ENCODE measurements at regions not wholly inside any gene's neighbourhood (a gene's known extent, or its start where the extent isn't known, plus 50 kb on each side); places are given as distances from the start of the nearest gene placed in this dataset.

DNA sequence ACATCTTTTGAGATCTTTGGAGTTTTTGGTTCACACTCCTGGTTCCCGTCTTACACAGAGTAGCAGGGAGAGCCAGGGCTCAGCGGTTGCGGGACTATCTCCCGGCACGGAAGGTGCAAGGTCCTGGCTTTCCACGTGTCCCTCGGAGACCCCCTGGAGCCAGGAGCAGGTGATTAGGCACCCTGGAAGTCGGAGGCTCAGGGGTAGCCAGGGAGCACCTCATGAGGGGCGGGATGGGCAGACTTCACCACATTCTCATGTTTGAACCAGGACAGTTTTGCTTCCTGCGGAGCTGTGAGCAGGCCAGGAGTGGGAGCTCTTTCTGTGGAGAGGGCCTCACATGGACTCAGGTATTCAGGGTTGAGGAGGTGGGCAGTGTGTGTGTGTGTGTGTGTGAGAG is 273.7 kb upstream of the IRX1 start:
- TF ChIP-seq, protein P1, sequence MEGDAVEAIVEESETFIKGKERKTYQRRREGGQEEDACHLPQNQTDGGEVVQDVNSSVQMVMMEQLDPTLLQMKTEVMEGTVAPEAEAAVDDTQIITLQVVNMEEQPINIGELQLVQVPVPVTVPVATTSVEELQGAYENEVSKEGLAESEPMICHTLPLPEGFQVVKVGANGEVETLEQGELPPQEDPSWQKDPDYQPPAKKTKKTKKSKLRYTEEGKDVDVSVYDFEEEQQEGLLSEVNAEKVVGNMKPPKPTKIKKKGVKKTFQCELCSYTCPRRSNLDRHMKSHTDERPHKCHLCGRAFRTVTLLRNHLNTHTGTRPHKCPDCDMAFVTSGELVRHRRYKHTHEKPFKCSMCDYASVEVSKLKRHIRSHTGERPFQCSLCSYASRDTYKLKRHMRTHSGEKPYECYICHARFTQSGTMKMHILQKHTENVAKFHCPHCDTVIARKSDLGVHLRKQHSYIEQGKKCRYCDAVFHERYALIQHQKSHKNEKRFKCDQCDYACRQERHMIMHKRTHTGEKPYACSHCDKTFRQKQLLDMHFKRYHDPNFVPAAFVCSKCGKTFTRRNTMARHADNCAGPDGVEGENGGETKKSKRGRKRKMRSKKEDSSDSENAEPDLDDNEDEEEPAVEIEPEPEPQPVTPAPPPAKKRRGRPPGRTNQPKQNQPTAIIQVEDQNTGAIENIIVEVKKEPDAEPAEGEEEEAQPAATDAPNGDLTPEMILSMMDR (conservative IDR thresholded peaks at IDR 0.05; ENCODE audit: low read length) = no peak
- TF ChIP-seq EZH2phosphoT487 (IDR thresholded peaks at IDR 0.05; ENCODE audit: borderline replicate concordance) = no peak
- Histone ChIP-seq H3K4me2 (ENCODE audit: low read depth, low read length, poor library complexity, severe bottlenecking) (no peak overlapping the region), H3K36me3 (ENCODE audit: insufficient read depth, low read length) (no peaks in the 10 kb centered on the region), H3K4me3 (ENCODE audit: low read length, poor library complexity, severe bottlenecking) (no peak overlapping the region), H3F3A (ENCODE audit: low read depth) (no peaks in the 10 kb centered on the region), H2AFZ (ENCODE audit: low read length) (no peak overlapping the region), H3K79me2 (ENCODE audit: insufficient read depth, low read length) (no peaks in the 10 kb centered on the region), H3K9ac (ENCODE audit: low read depth, low read length, poor library complexity, severe bottlenecking) (no peak overlapping the region), H3K9me3 (ENCODE audit: insufficient read depth, low read depth, low read length) (peaks cover 4% of the 10 kb centered on the region; the same call in 1 of the 2 replicates), H4K20me1 (ENCODE audit: insufficient read depth, low read length, poor library complexity, severe bottlenecking) (no peaks in the 10 kb centered on the region), H3K27me3 (ENCODE audit: insufficient read depth, low read length, poor library complexity, severe bottlenecking) (no peaks in the 10 kb centered on the region), H3K9me2 (replicated peaks; ENCODE audit: low read depth, low read length) (no peaks in the 10 kb centered on the region), H3K4me1 (ENCODE audit: insufficient read depth, low read length, poor library complexity, severe bottlenecking) (no peaks in the 10 kb centered on the region)

DNA sequence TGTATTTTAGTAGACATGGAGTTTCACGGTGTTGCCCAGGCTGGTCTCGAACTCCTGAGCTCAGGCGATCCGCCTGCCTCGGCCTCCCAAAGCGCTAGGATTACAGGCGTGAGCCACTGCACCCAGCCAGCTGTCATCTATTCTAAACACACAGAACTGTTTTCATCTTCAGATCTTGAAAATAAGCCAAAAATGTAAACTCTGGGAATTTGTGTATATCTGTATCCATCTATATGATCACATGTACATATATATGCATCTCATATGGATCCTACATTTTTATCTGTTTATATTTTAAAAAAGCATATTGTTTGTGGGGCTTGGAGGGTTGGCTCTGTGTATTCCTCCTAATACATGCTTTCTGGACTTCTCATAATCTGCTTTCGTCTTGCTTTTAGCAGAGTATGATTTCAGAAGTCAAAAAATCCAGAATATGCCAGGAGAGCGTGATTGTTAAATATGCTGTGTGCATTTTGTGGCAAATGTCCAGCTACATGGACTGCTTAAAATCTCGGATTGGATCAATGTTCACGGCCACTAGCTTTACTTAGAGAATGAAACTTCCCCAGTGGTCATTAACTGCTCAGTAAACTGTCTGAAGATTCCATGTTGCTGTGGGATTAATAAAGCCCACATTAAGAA is 274.4 kb upstream of the IRX1 start:
- H3K4me1 ChIP-seq (ENCODE audit: insufficient read depth, low read length, poor library complexity, severe bottlenecking) = no peaks in the 10 kb centered on the region
- peaks cover 4% of the 10 kb centered on the region; the same call in 1 of the 2 replicates for H3K9me3 ChIP-seq (ENCODE audit: insufficient read depth, low read depth, low read length)
- no peak overlapping the region for H3K4me3 ChIP-seq (ENCODE audit: low read length, poor library complexity, severe bottlenecking)
- H4K20me1 ChIP-seq (ENCODE audit: insufficient read depth, low read length, poor library complexity, severe bottlenecking) = no peaks in the 10 kb centered on the region
- no peak overlapping the region for H2AFZ ChIP-seq (ENCODE audit: low read length)
- no peaks in the 10 kb centered on the region for H3K36me3 ChIP-seq (ENCODE audit: insufficient read depth, low read length)
- no peaks in the 10 kb centered on the region for H3F3A ChIP-seq (ENCODE audit: low read depth)
- no peaks in the 10 kb centered on the region for H3K27me3 ChIP-seq (ENCODE audit: insufficient read depth, low read length, poor library complexity, severe bottlenecking)
- H3K4me2 ChIP-seq (ENCODE audit: low read depth, low read length, poor library complexity, severe bottlenecking) = no peak overlapping the region
- no peaks in the 10 kb centered on the region for H3K9me2 ChIP-seq (replicated peaks; ENCODE audit: low read depth, low read length)
- H3K9ac ChIP-seq (ENCODE audit: low read depth, low read length, poor library complexity, severe bottlenecking) = no peak overlapping the region
- TF ChIP-seq, protein P1 (conservative IDR thresholded peaks at IDR 0.05; ENCODE audit: low read length) = no peak
- no peak for TF ChIP-seq EZH2phosphoT487 (IDR thresholded peaks at IDR 0.05; ENCODE audit: borderline replicate concordance)
- H3K79me2 ChIP-seq (ENCODE audit: insufficient read depth, low read length) = no peaks in the 10 kb centered on the region

DNA sequence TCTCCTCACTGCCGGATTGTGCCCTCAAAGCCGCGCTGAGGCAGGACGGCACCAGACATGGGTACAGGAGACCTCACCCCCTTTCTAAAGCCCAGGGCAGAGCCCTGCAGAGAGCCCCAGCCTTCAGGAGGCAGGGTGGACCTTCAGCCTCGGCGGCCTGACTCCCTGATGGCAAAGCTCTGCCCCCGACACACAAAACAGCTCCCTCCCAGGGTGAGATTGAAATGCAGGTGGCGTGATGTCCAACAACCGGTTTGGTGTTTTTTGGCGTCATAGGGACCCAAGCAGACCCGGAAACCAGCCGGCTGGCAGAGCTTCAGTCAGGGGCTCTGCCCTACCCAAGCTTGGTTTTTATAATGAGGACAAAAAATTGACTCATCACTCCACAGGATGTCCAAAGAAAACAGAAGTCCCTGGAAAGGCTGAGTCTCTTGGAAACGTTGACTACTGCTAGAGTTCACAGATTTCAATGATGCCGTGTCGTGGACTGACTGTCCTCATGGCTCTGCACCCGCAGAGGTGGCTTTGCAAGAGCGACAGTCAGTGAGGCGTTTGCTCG is 275.2 kb upstream of the IRX1 start:
- no peak overlapping the region for H2AFZ ChIP-seq (ENCODE audit: low read length)
- no peaks in the 10 kb centered on the region for H3K36me3 ChIP-seq (ENCODE audit: insufficient read depth, low read length)
- H3K4me1 ChIP-seq (ENCODE audit: insufficient read depth, low read length, poor library complexity, severe bottlenecking) = no peaks in the 10 kb centered on the region
- no peaks in the 10 kb centered on the region for H3K27me3 ChIP-seq (ENCODE audit: insufficient read depth, low read length, poor library complexity, severe bottlenecking)
- H3K9ac ChIP-seq (ENCODE audit: low read depth, low read length, poor library complexity, severe bottlenecking) = no peak overlapping the region
- H3F3A ChIP-seq (ENCODE audit: low read depth) = no peaks in the 10 kb centered on the region
- no peaks in the 10 kb centered on the region for H3K9me2 ChIP-seq (replicated peaks; ENCODE audit: low read depth, low read length)
- H3K4me2 ChIP-seq (ENCODE audit: low read depth, low read length, poor library complexity, severe bottlenecking) = no peak overlapping the region
- TF ChIP-seq, protein P1 (conservative IDR thresholded peaks at IDR 0.05; ENCODE audit: low read length) = no peak
- no peak for TF ChIP-seq EZH2phosphoT487 (IDR thresholded peaks at IDR 0.05; ENCODE audit: borderline replicate concordance)
- no peak overlapping the region for H3K4me3 ChIP-seq (ENCODE audit: low read length, poor library complexity, severe bottlenecking)
- peaks cover 6% of the 10 kb centered on the region; the same call in 1 of the 2 replicates for H3K9me3 ChIP-seq (ENCODE audit: insufficient read depth, low read depth, low read length)
- no peaks in the 10 kb centered on the region for H3K79me2 ChIP-seq (ENCODE audit: insufficient read depth, low read length)
- H4K20me1 ChIP-seq (ENCODE audit: insufficient read depth, low read length, poor library complexity, severe bottlenecking) = no peaks in the 10 kb centered on the region

Measured in Loucy (cell line).